HuH-7.5 (cell line): ENCODE measurements at regions not wholly inside any gene's neighbourhood (a gene's known extent, or its start where the extent isn't known, plus 50 kb on each side); places are given as distances from the start of the nearest gene placed in this dataset.

Source experiments
- DNase-seq: peaks from one replicate; pipeline ENCODE4 v3.0.0; 2011; ENCODE audit warnings: low spot score

DNA sequence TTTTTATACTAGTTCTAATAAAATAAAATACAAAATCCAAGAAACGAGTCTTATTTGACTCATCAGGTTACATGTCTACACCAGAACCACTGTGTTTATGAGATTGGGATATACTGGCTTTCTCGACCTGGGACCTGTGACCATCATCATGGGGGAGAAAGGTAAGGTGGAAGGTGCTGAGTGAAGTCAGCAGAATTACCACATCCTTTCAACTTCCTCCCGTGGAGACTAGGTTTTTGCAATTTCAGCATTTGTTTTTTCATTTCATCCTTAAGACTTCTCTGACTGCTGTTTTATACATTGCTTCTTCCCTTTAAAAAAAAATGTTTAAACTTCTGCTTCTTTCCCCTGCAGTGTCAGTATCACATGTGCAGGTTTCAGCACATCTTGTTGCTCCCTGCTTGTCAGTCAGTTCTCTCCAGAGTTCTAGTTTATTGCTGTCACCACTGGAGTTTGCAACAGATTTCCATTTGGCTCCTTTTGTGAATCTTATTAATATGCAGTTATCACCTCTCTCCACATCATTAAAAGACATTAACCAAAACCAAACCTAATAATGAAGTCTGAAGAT is 60.4 kb upstream of the HAO2 start:
- DNase-seq, result no peak

- no peak for DNase-seq
Measured at GRCh38 chr1:119308806-119309205, 59.8 kb upstream of the HAO2 start.

DNA sequence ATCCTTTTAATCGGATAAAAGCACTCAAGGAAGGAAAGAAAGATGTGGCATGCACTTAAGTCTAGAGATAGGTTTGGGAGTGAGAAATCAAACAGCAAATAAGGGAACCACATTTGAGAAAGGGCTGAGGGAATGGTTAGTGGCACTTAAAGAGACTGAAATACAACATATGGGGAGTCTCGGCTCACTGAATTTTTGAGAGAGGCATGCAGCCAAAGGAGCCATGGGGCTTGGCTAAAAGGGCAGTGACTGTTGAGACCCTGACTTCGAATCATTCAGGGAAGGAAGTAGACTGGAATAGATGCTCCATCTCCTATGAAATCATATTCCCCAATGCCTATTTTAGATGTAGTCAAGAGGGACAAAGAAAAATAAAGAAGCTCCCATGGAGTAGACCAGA is 58.3 kb upstream of the HAO2 start:
- no peak for DNase-seq

- DNase-seq, result no peak
Measured at GRCh38 chr1:119312500-119312899, 56.1 kb upstream of the HAO2 start.

DNA sequence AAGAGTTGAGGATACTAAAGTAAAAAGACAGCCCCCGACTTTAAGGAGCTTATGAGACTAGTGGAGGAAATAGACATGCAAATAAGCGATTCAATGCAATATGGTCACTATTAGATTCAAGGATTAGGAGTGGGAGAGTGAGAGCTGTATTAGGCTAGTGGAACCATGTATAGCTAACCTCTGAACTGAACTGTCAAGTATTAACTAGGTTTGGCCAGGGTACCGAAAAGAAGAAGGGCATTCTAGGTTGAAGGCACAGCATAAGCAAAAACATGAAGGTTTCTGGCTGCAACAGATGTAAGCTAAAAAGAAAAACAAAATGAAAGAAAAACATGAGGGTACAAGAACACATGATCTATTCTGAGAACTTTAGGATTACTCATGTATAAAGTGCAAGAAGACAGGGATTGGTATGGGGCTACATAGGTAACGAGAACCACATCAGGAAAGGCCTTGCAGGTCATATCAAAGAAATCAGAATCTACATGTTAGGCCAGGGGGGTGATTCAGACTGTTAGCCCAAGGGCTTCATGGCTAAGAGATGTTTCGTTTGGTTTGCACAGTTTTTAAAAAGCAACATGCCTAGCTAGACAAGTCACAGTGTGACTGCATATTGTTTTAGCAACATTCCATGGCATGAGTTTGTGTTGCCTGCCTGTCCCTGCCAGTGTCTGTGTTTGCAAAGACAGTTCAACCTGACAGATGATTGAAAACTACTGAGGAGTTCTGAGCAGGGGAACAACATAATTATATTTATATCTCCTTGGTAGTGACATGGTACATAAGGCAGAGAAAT is 54.4 kb upstream of the HAO2 start:
- DNase-seq, result no peak

DNA sequence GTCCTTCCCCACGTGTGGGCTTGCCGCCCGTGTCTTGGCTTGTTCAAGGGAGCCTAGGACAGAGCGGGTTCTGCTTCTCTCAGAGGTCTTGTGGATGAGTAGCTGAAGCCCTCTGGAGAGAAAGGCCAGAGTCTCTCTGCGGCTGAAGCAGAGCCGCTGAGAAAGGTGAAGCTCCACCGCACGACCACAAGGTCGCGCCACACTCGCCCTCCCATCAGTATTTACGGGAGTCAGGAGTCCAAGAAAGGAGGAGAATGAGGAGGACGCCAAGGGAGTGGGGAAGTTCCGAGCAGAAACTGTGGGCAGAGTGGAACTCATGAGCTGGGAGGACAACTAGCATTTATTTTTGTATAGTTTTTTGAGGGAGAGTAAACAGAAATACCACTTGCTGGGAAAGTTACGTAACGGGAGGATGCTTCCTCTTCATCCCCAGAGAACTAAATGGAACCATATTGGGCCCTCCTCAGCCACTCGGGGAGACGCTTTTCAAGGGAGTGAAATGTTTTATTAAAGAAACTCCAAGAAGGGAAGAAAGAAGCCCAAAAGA is 51.6 kb upstream of the HAO2 start:
- DNase-seq, result no peak

GRCh38 chr1:119318466-119319309 is 49.9 kb upstream of the HAO2 start:
- DNase-seq, result no peak
